NB4 (cell line): ENCODE measurements at regions not wholly inside any gene's neighbourhood (a gene's known extent, or its start where the extent isn't known, plus 50 kb on each side); places are given as distances from the start of the nearest gene placed in this dataset.

Source experiments
- CTCF ChIP-seq: IDR thresholded peaks from one replicate; pipeline ENCODE4 v1.5.1; 2012; ENCODE audit warnings: low read depth, low read length
- MAX ChIP-seq: IDR thresholded peaks from 2 replicates; pipeline ENCODE4 v1.6.1; 2011; ENCODE audit warnings: low read depth, low read length

- no peak for TF ChIP-seq CTCF
- TF ChIP-seq MAX: no peak
These were observed 1058.4 kb downstream of the SORCS1 start for GRCh38 chr10:106106114-106106513.
